ENCODE measurements at regions not wholly inside any gene's neighbourhood (a gene's known extent, or its start where the extent isn't known, plus 50 kb on each side); places are given as distances from the start of the nearest gene placed in this dataset.

- DNase-seq (ENCODE audit: low spot score): no peak
These were observed 176.0 kb upstream of the PELI2 start for GRCh38 chr14:55942076-55942654.

GRCh38 chr14:55942826-55943225 is 175.4 kb upstream of the PELI2 start:
- DNase-seq (ENCODE audit: low spot score): no peak

- no peak for DNase-seq (ENCODE audit: low spot score)
These were observed 173.5 kb upstream of the PELI2 start for GRCh38 chr14:55944757-55945156.

GRCh38 chr14:55946231-55946630 is 172.0 kb upstream of the PELI2 start:
- DNase-seq (ENCODE audit: low spot score): no peak

- DNase-seq (ENCODE audit: low spot score): no peak
These were observed 169.8 kb upstream of the PELI2 start for GRCh38 chr14:55948399-55948798.

- DNase-seq (ENCODE audit: low spot score): no peak
These were observed 168.5 kb upstream of the PELI2 start for GRCh38 chr14:55949708-55950107.

- DNase-seq (ENCODE audit: low spot score): no peak
These were observed 168.1 kb upstream of the PELI2 start for GRCh38 chr14:55950135-55950534.

- DNase-seq (ENCODE audit: low spot score): no peak
These were observed 166.6 kb upstream of the PELI2 start for GRCh38 chr14:55951341-55952206.

GRCh38 chr14:55954108-55954507 is 164.1 kb upstream of the PELI2 start:
- no peak for DNase-seq (ENCODE audit: low spot score)

- no peak for DNase-seq (ENCODE audit: low spot score)
These were observed 163.0 kb upstream of the PELI2 start for GRCh38 chr14:55955175-55955574.

- DNase-seq (ENCODE audit: low spot score): no peak
These were observed 160.3 kb upstream of the PELI2 start for GRCh38 chr14:55957950-55958349.

- no peak for DNase-seq (ENCODE audit: low spot score)
These were observed 154.9 kb upstream of the PELI2 start for GRCh38 chr14:55963295-55963694.

GRCh38 chr14:55964091-55964490 is 154.1 kb upstream of the PELI2 start:
- no peak for DNase-seq (ENCODE audit: low spot score)

- DNase-seq (ENCODE audit: low spot score): no peak
These were observed 153.4 kb upstream of the PELI2 start for GRCh38 chr14:55964821-55965220.

GRCh38 chr14:55965851-55966250 is 152.4 kb upstream of the PELI2 start:
- no peak for DNase-seq (ENCODE audit: low spot score)

- no peak for DNase-seq (ENCODE audit: low spot score)
These were observed 149.5 kb upstream of the PELI2 start for GRCh38 chr14:55968741-55969140.

- DNase-seq (ENCODE audit: low spot score): no peak
These were observed 144.9 kb upstream of the PELI2 start for GRCh38 chr14:55973285-55973800.

- DNase-seq (ENCODE audit: low spot score): no peak
These were observed 144.1 kb upstream of the PELI2 start for GRCh38 chr14:55973911-55974630.

- no peak for DNase-seq (ENCODE audit: low spot score)
These were observed 142.8 kb upstream of the PELI2 start for GRCh38 chr14:55975281-55975910.

GRCh38 chr14:55976219-55976618 is 142.0 kb upstream of the PELI2 start:
- no peak for DNase-seq (ENCODE audit: low spot score)

- no peak for DNase-seq (ENCODE audit: low spot score)
These were observed 141.6 kb upstream of the PELI2 start for GRCh38 chr14:55976655-55977054.

- no peak for DNase-seq (ENCODE audit: low spot score)
These were observed 140.6 kb upstream of the PELI2 start for GRCh38 chr14:55977392-55978150.

Measured in AG08395 (cell line).